Karpas-422 (cell line): ENCODE measurements at regions not wholly inside any gene's neighbourhood (a gene's known extent, or its start where the extent isn't known, plus 50 kb on each side); places are given as distances from the start of the nearest gene placed in this dataset.
"Not testable (repeated sequence)": the region's sequence is repeated elsewhere in the genome, so short reads cannot be mapped to it uniquely, and the experiment has no call there.

Experiments used
- DNase-seq: peaks from one replicate; pipeline ENCODE4 v3.0.0-alpha.2; 2015
- H2AFZ ChIP-seq: fragments of 200-600 bp; sonication (generic); 2 replicates; pipeline ENCODE4 v1.6.1; 2014; ENCODE audit warnings: antibody characterized with exemption, low read length, mixed read lengths
- H3K27ac ChIP-seq: fragments of 200-600 bp; sonication (generic); 2 replicates; pipeline ENCODE4 v1.5.1; 2014; ENCODE audit warnings: mild to moderate bottlenecking, low read length, moderate library complexity
- H3K27me3 ChIP-seq: fragments of 200-600 bp; sonication (generic); 2 replicates; pipeline ENCODE4 v1.6.1; 2014; ENCODE audit warnings: low read length, mixed read lengths
- H3K36me3 ChIP-seq: fragments of 200-600 bp; sonication (generic); 2 replicates; pipeline ENCODE4 v1.6.1; 2014; ENCODE audit warnings: low read length, mixed read lengths; ENCODE audit not compliant: insufficient read depth
- H3K4me1 ChIP-seq: fragments of 200-600 bp; sonication (generic); 2 replicates; pipeline ENCODE4 v1.6.1; 2014; ENCODE audit warnings: mild to moderate bottlenecking, low read length, mixed read lengths
- H3K4me2 ChIP-seq: fragments of 200-600 bp; sonication (generic); 2 replicates; pipeline ENCODE4 v1.6.1; 2014; ENCODE audit warnings: low read length, low read depth, mild to moderate bottlenecking; ENCODE audit not compliant: poor library complexity, severe bottlenecking
- H3K4me3 ChIP-seq: fragments of 200-600 bp; sonication (generic); 2 replicates; pipeline ENCODE4 v1.5.1; 2014; ENCODE audit warnings: mild to moderate bottlenecking, antibody characterized with exemption, low read length, mixed read lengths
- H3K79me2 ChIP-seq: fragments of 200-600 bp; sonication (generic); 2 replicates; pipeline ENCODE4 v1.6.1; 2014; ENCODE audit warnings: mild to moderate bottlenecking, low read length, mixed read lengths
- H3K9ac ChIP-seq: fragments of 200-600 bp; sonication (generic); 2 replicates; pipeline ENCODE4 v1.6.0; 2014; ENCODE audit warnings: low read length
- H3K9me2 ChIP-seq: fragments of 200-600 bp; sonication (generic), shearing (Covaris generic); replicated peaks from 2 replicates; pipeline ENCODE4 v1.6.0; 2014; ENCODE audit warnings: mild to moderate bottlenecking, low read length, moderate library complexity; ENCODE audit not compliant: insufficient read depth
- H3K9me3 ChIP-seq: fragments of 300-700, 200-600 bp; sonication (generic); 2 replicates; pipeline ENCODE4 v1.6.1; 2014; ENCODE audit warnings: low read length, mixed read lengths
- H4K20me1 ChIP-seq: fragments of 200-600 bp; sonication (generic); 2 replicates; pipeline ENCODE4 v1.6.1; 2014; ENCODE audit warnings: mild to moderate bottlenecking, antibody characterized with exemption, low read length, low read depth; ENCODE audit not compliant: insufficient read depth

DNA sequence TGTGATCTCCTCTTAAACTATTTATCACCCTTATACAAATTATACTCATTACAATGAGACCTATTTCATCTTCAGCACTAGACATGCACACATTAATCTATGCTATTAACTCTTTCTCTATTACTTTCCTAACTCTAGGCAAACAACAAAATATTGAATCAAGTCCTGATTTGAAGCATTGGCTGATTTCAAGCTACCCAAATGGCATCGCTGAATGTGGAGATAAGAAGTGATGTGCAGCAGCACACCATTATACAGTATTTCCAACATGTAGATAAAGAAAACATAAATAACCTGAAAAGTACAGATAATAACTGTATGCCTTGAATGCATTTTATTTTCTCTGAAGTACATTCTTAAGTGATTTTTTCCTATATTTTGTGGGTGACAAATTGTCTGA, 268.6 kb upstream of the GULP1 start:
- Histone ChIP-seq H3K27me3 (no peaks in the 10 kb centered on the region), H3K79me2 (no peaks in the 10 kb centered on the region), H3K9me3 (peaks cover 3% of the 10 kb centered on the region; the same call in 1 of the 2 replicates), H3K9ac (no peak overlapping the region), H4K20me1 (no peaks in the 10 kb centered on the region), H3K9me2 (no peaks in the 10 kb centered on the region; the same call in 1 of the 2 replicates), H3K36me3 (no peaks in the 10 kb centered on the region), H3K4me1 (no peaks in the 10 kb centered on the region), H2AFZ (no peak overlapping the region), H3K27ac (no peak overlapping the region), H3K4me3 (no peak overlapping the region), H3K4me2 (no peak overlapping the region)
- DNase-seq: no peak

DNA sequence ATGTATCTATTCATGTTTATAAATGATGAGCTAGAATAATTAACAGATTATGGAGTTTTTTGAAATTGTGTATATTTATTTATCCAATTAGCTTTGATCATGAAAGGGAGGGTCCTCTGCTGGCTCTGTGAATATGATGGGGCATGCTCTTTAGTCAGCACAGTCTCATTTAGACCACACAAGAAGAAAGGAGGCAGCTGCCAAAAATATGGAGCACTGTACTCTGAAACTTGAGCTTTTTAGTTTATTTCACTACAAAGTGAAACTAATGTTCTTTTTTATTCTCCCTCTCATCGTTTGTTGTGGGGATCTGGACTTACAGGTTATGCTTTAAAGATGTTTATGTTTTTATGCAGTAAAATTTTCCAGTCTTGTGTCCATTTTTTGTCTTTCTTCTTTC, 266.9 kb upstream of the GULP1 start:
- no peak overlapping the region for H3K9ac ChIP-seq

DNA sequence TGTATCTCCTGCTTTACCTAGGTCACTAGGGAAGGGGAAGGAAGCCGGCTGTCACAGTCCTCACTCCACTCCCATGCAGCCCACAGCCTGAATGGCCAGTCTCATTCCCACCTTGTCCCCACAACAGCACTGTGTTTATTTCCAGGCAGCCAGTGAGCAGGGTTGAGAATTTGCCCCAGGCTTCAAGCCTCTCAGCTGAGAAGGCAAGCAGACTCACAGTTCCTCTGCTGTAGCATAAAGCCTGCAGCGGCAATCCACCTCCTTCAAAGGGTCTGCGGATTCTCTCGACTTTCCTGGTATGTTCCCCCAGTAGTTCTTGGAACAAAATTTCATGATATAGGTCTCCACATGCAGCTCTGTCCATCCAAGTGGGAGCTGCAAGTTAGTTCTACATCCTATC, 262.9 kb upstream of the GULP1 start:
- Histone ChIP-seq H3K4me3 (no peak overlapping the region), H3K4me1 (no peaks in the 10 kb centered on the region), H3K4me2 (no peak overlapping the region), H3K9me3 (peaks cover 5% of the 10 kb centered on the region; the same call in 1 of the 2 replicates), H3K9me2 (no peaks in the 10 kb centered on the region), H3K27me3 (no peaks in the 10 kb centered on the region), H3K79me2 (no peaks in the 10 kb centered on the region), H2AFZ (no peak overlapping the region), H3K9ac (no peak overlapping the region), H4K20me1 (no peaks in the 10 kb centered on the region), H3K27ac (no peak overlapping the region), H3K36me3 (no peaks in the 10 kb centered on the region)
- DNase-seq: no peak

More for the DNA sequence above, 266.9 kb upstream of the GULP1 start:
- no peak for DNase-seq
- no peaks in the 10 kb centered on the region; the same call in 1 of the 2 replicates for H3K9me2 ChIP-seq
- no peaks in the 10 kb centered on the region for H3K79me2 ChIP-seq
- H3K9me3 ChIP-seq: peaks cover 9% of the 10 kb centered on the region
- H3K27ac ChIP-seq: no peak overlapping the region
- no peaks in the 10 kb centered on the region for H3K27me3 ChIP-seq
- no peak overlapping the region for H2AFZ ChIP-seq
- no peak overlapping the region for H3K4me3 ChIP-seq
- H4K20me1 ChIP-seq: no peaks in the 10 kb centered on the region
- H3K4me1 ChIP-seq: no peaks in the 10 kb centered on the region
- H3K4me2 ChIP-seq: no peak overlapping the region
- H3K36me3 ChIP-seq: no peaks in the 10 kb centered on the region

DNA sequence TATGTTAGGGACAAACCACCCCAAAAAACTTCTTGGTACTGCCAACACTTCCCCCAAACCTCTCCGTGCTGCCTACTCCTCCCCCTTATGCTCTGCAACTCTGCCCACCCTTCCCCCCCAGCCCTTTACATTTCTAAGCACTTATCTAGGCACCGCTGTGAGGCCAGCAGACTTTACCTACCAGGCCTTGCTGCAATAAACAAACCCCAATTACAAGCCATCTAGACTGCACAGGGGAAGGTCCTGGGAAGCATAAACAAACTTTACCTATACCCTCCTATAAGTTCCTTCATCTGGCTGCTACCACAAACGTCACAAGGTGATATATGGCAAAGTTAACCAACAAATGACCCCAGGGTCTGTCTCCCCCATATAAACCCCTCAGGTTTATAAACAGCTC, 259.4 kb upstream of the GULP1 start:
- Histone ChIP-seq H3K79me2 (no peaks in the 10 kb centered on the region), H3K4me3 (no peak overlapping the region), H3K4me1 (no peaks in the 10 kb centered on the region), H3K9ac (no peak overlapping the region), H4K20me1 (no peaks in the 10 kb centered on the region), H3K9me3 (peaks cover 5% of the 10 kb centered on the region; the same call in 1 of the 2 replicates), H3K4me2 (no peak overlapping the region), H3K27ac (no peak overlapping the region), H2AFZ (no peak overlapping the region), H3K9me2 (no peaks in the 10 kb centered on the region), H3K36me3 (no peaks in the 10 kb centered on the region), H3K27me3 (no peaks in the 10 kb centered on the region)
- DNase-seq: no peak

DNA sequence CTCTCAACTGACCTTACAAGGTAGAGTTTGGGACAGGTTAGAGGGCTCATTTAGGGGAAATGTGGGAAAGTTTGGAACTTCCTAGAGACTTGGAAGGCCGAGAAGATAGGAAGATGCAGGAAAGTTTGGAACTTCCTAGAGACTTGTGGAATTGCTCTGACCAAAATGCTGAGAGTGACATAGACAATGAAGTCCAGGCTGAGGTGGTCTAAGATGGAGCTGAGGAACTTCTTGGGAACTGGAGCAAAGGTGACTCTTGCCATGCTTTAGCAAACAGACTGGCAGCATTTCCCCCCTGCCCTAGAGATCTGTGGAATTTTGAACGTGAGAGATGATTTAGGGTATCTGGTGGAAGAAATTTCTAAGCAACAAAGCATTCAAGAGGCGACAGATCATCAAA, 258.9 kb upstream of the GULP1 start:
- Histone ChIP-seq H4K20me1 (no peaks in the 10 kb centered on the region), H3K9me3 (peaks cover 5% of the 10 kb centered on the region; the same call in 1 of the 2 replicates), H3K27ac (no peak overlapping the region), H3K36me3 (no peaks in the 10 kb centered on the region), H3K4me2 (no peak overlapping the region), H3K9ac (no peak overlapping the region), H3K79me2 (no peaks in the 10 kb centered on the region), H2AFZ (no peak overlapping the region), H3K9me2 (no peaks in the 10 kb centered on the region), H3K4me1 (no peaks in the 10 kb centered on the region), H3K4me3 (no peak overlapping the region), H3K27me3 (no peaks in the 10 kb centered on the region)
- no peak for DNase-seq

DNA sequence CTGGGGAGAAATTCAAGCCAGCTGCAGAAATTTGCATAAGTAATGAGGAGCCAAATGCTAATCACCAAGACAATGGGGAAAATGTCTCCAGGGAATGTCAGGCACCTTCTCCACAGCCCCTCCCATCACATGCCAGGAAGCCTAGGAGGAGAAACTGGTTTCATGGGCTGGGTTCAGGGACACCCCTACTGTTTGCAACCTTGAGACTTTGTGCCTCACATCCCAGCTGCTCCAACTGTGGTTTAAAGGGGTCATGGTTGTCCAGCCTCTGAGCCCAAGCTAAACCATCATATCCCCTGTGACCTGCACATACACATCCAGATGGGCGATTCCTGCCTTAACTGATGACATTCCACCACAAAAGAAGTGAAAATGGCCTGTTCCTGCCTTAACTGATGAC, 258.4 kb upstream of the GULP1 start:
- not testable (repeated sequence) for H3K9me2 ChIP-seq, H3K4me1 ChIP-seq, DNase-seq, H4K20me1 ChIP-seq, H3K4me3 ChIP-seq, H3K4me2 ChIP-seq, H3K36me3 ChIP-seq, H2AFZ ChIP-seq, H3K27ac ChIP-seq, H3K27me3 ChIP-seq, H3K9me3 ChIP-seq, H3K79me2 ChIP-seq, H3K9ac ChIP-seq

DNA sequence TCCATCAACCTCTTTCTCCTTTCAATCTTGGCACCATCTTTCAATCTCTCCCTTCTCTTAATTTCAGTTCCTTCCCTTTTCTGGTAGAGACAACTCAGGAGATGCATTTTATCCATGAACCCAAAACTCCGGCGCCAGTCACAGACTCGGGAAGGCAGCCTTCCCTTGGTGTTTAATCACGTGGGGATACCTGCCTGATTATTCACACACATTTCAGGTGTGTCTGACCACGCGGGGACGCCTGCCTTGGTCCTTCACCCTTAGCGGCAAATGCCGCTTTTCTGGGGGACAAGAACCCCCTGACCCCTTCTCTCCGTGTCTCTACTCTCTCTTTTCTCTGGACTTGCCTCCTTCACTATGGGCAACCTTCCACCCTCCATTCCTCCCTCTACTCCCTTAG, 257.6 kb upstream of the GULP1 start:
- H3K9me3 ChIP-seq, H3K27ac ChIP-seq, H3K36me3 ChIP-seq, H3K27me3 ChIP-seq, H2AFZ ChIP-seq, DNase-seq, H3K4me2 ChIP-seq, H3K9ac ChIP-seq, H3K9me2 ChIP-seq, H4K20me1 ChIP-seq, H3K79me2 ChIP-seq, H3K4me1 ChIP-seq, H3K4me3 ChIP-seq: not testable (repeated sequence)

DNA sequence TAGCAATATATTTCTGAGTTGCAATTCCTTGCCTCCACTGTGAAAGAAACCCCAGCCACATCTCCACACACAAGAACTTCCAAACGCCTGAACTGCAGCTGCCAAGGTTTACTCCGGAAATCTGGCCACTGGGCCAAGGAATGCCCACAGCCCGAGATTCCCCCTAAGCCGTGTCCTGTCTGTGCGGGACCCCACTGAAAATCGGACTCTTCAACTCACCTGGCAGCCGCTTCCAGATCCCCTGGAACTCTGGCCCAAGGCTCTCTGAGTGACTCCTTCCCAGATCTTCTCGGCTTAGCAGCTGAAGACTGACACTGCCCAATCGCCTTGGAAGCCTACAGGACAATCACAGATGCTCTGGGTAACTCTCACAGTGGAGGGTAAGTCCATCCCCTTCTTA, 256.3 kb upstream of the GULP1 start:
- not testable (repeated sequence) for H3K4me2 ChIP-seq, H2AFZ ChIP-seq, H3K79me2 ChIP-seq, H3K4me3 ChIP-seq, DNase-seq, H4K20me1 ChIP-seq, H3K27me3 ChIP-seq, H3K9me3 ChIP-seq, H3K9me2 ChIP-seq, H3K36me3 ChIP-seq, H3K9ac ChIP-seq, H3K27ac ChIP-seq, H3K4me1 ChIP-seq

DNA sequence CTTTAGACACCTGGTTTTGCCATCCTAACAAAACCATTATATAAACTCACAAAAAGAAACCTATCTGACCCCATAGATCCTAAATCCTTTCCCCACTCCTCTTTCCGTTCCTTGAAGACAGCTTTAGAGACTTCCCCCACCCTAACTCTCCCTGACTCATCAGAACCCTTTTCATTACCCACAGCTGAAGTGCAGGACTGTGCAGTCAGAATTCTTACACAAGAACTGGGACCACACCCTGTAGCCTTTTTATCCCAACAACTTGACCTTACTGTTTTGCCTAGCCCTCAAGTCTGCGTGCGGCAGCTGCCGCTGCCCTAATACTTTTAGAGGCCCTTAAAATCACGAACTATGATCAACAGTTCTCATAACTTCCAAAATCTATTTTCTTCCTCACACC, 254.9 kb upstream of the GULP1 start:
- H4K20me1 ChIP-seq, H3K4me3 ChIP-seq, H2AFZ ChIP-seq, H3K9me2 ChIP-seq, H3K27me3 ChIP-seq, DNase-seq, H3K4me1 ChIP-seq, H3K27ac ChIP-seq, H3K9ac ChIP-seq, H3K4me2 ChIP-seq, H3K9me3 ChIP-seq, H3K79me2 ChIP-seq, H3K36me3 ChIP-seq: not testable (repeated sequence)
